Right ventricle myocardium inferior (tissue), 1 donor: ENCODE measurements at regions not wholly inside any gene's neighbourhood (a gene's known extent, or its start where the extent isn't known, plus 50 kb on each side); places are given as distances from the start of the nearest gene placed in this dataset.

ENCODE experiments used
- ATAC-seq: fragments of 200-7000 bp; cut with Tn5 transposase; one replicate; pipeline ENCODE4 v1.9.1; 2020; ENCODE audit warnings: mild to moderate bottlenecking, moderate library complexity
- DNase-seq: peaks from one replicate; pipeline ENCODE4 v3.0.0; 2021; ENCODE audit errors: missing footprints
- intact Hi-C: fragments of 100-400 bp; cut with DNase I; formaldehyde crosslinking; loops from one replicate; pipeline ENCODE4 v1.11.0; 2022
- donor health status: DM: no; HTN: yes; CAD: no; lungs with severe emphysema.

- intact Hi-C loops = no loop called here
- no peak for ATAC-seq
- DNase-seq = no peak
These were observed 115.2 kb downstream of the CD47 start for GRCh38 chr3:107975529-107976201.

GRCh38 chr3:107973961-107974360, 116.9 kb downstream of the CD47 start:
- intact Hi-C loops = no loop called here
- ATAC-seq (no peak), DNase-seq (no peak)

DNA sequence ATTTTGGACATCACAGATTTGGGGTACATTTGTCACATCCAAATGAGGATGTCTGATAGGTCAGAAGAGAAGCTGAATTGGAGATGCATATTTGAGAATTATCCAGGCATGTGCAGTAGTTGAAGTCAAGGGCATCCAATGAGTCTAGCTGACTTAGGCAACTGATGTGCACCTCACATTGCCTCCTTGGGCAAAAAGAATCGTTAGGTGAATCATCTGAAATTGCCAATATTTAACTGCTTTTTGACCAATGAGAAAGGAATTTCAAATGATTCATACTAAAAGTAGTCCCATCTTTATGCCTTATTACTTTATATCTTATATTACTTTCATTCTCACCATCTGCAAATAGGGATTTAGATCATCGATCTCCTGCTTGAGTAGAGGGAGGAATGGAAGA, 117.7 kb downstream of the CD47 start:
- DNase-seq = no peak
- intact Hi-C loops = no loop called here
- no peak for ATAC-seq

GRCh38 chr3:107970993-107971580, 119.7 kb downstream of the CD47 start:
- intact Hi-C loops = no loop called here
- DNase-seq = no peak
- no peak for ATAC-seq

GRCh38 chr3:107969994-107970819, 120.6 kb downstream of the CD47 start:
- no peak for DNase-seq
- peak; percentile 50 for ATAC-seq
- intact Hi-C loops = no loop called here

- intact Hi-C loops = no loop called here
- no peak for ATAC-seq
- no peak for DNase-seq
These were observed 121.3 kb downstream of the CD47 start for GRCh38 chr3:107969525-107969924.

DNA sequence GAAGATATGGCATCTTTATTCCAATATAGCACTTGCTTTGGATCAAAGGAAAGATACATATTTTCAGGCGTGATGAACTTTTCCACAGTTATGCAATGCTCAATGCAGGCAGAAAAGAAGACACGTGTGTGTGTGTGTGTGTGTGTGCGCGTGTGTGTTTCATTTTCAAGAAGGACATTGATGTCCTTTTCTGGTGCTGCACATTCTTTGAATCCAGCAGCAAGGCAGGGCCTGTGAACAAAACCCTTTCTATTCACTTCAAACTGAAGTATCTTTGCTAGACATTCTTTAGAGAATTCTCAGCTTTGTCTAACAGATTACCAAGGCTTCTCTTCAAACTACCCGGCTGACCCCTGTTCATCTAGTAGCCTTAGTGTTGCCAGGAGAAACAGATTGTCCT, 124.6 kb downstream of the CD47 start:
- no peak for ATAC-seq
- intact Hi-C loops = no loop called here
- DNase-seq = no peak

GRCh38 chr3:107965136-107965655, 125.6 kb downstream of the CD47 start:
- ATAC-seq = no peak
- no peak for DNase-seq
- intact Hi-C loops = no loop called here

GRCh38 chr3:107963581-107963980, 127.2 kb downstream of the CD47 start:
- ATAC-seq (no peak), DNase-seq (no peak)
- intact Hi-C loops = no loop called here

DNA sequence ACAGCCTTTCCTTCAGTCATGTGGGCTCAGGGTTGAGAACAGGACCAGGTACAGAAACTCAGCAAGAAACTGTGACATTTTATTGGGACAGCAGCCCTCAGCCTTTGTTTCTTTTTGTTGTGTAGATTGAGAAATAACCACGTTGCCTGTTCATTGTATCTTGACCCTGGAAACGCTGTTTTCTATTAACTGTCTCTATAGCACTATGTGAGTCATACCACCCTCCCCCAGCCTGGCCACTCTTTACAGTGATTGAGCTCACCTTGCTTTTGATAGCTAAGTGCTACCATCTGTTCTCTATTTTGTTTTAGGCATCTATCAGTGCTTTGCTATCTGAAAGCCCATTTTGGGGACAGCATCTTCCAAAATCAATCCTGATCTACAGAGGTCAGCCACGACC, 127.9 kb downstream of the CD47 start:
- ATAC-seq = no peak
- no peak for DNase-seq
- intact Hi-C loops = no loop called here

DNA sequence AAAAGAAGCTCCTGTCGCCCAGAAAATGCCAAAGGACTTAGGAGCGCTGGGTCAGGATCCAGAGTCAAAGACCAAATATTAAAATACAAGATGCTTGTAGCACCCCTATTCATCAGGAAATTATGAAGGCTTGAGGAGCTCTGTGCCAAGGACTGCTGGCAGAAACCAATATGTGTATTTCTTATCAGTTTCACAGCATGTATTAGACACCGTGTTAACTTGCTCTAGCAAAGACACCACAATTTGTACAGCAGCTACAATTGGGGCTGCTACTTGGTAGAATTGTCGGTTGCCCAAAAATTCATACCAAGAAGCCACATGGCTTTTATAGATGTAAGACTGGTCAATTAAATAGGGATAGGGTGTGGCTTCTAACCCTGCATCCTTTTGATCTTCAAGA, 128.8 kb downstream of the CD47 start:
- no peak for ATAC-seq

DNA sequence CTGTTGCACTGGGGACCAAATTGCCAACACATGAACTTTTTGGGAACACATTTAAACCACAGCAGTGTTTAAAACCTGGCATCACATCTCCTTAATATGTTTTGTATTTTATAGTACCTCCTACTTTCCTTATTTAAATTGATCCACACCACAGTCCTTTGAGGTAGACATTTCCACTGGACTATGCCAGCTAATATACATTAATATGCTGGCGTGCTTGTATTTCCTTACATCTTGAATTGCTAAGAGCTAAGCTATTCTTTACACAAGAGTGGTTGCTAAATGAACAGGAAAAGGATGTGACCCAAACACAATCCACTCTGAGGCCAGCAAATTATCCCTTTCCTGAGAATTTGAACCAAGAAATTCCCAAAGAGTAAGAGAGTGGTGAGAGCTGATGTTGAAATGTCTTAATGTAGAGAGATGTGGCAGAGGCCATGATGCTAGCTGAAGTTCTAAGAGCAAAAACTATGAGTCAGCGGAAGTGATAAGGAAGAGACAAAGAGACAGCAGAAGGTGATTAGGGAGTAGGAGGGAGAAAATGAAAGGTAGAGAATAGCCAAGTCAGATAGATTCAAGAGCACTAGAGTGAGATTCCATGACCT, 131.2 kb downstream of the CD47 start:
- ATAC-seq (no peak), DNase-seq (no peak)
- intact Hi-C loops = no loop called here

More for the DNA sequence above, 128.8 kb downstream of the CD47 start:
- intact Hi-C loops = no loop called here
- DNase-seq = no peak

DNA sequence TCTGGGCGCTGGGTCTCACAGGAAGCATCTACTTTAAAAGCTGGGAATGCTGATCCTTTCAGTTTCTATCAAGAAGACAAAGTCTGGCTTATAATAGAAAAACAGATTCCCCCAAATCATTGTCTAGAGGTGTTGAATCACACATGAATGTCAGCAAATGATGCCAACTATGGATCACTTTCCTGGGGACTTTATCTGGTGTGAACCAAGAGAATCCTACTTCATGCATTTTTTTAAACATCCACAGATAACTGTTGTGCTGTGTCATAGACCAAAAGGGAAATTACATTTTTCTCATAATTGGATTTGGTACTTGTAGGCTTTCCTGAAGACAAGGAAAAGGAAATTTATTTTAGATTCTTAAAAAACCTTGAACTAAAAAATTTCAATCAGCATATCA, 132.7 kb downstream of the CD47 start:
- ATAC-seq = no peak
- no peak for DNase-seq
- intact Hi-C loops = no loop called here

DNA sequence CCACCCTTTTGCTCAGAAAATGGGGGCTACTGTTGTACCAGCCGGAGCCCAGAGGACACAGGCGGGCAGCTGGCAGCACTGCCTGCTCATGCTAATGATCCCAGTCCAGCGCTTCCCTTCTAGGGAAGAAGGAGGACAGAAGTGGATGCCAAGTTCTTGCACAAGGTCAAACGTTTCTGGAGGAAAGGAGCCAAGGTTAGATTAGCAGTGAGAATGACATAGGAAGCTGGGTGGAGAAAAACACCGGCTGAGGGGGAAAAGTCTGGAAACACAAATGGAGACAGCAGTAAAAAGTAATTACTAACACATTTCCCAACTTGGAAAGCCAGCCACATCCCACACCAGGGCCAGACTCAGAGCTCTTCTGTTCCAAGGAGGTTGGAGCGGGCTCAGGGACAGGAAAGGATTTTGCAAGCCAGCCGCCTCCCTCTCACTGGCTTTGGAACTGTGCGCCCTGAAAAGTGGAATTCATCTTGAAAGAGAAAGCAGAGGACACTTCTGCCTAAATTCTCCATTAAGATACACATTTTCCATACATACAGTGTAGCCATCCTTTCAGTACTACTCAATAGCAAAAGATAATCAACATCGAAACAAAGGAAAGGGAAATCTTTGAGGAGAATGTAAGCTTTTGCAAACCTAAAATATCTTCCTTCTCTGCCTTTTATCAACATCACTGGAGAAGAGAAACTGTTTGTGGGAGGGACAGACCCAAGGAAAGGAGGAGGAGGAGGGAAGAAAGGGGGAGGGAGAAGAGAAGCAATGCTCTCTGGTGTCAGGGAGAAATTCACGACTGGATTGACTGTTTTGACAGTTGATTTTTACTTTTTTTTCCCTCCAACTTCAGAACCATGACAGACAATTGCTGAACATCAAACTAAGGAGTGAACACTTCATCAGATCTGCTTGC, 133.6 kb downstream of the CD47 start:
- DNase-seq (peak; percentile 82), ATAC-seq (peak; percentile 94)
- intact Hi-C loops = loop anchor here (1.0 kb wide), 1 partner anchor 134 kb away; the partner anchor contains the start of gene CD47

GRCh38 chr3:107954845-107955244, 136.0 kb downstream of the CD47 start:
- intact Hi-C loops = no loop called here
- ATAC-seq (no peak), DNase-seq (no peak)

GRCh38 chr3:107953722-107954121, 137.1 kb downstream of the CD47 start:
- intact Hi-C loops = no loop called here
- no peak for ATAC-seq
- DNase-seq = no peak

DNA sequence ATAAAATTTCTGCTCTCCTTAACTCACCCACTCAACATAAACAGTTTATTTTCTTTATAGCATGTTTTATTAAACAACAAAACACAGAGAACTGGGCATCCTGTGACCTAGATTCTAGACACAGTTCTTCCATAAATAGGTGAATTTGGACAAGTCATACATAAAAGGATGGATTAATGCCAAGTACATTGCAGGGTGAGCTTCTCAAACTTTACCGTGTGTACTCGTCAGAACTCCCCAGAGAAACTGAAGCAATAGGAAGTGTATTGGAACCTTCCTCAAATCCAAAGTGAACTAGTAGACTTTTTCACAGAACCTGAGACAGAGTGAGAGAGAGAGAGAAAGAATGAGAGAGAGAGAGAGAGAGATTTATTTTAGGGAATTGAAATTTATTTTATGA, 139.7 kb downstream of the CD47 start:
- no peak for ATAC-seq
- DNase-seq = no peak
- intact Hi-C loops = no loop called here

GRCh38 chr3:107950417-107950816, 140.4 kb downstream of the CD47 start:
- ATAC-seq = no peak
- intact Hi-C loops = no loop called here

More at GRCh38 chr3:107950417-107950816, 140.4 kb downstream of the CD47 start:
- DNase-seq = no peak
